Mesothelial cell of epicardium (in vitro differentiated cells): ENCODE measurements at regions not wholly inside any gene's neighbourhood (a gene's known extent, or its start where the extent isn't known, plus 50 kb on each side); places are given as distances from the start of the nearest gene placed in this dataset.

Experiments used
- DNase-seq, 2 experiments: peaks; one replicate each; pipeline ENCODE4 v3.0.0; 2021; ENCODE audit warnings: low spot score in 2 of 2; ENCODE audit not compliant: unreplicated experiment in 2 of 2
- H3K27ac Mint-ChIP-seq: 2 replicates; pipeline ENCODE4 v1.8.0; 2021; ENCODE audit warnings: mixed read lengths
- H3K27me3 Mint-ChIP-seq: 2 replicates; pipeline ENCODE4 v1.8.0; 2021; ENCODE audit warnings: low read depth, mixed read lengths
- H3K36me3 Mint-ChIP-seq: 2 replicates; pipeline ENCODE4 v1.8.0; 2021; ENCODE audit warnings: mixed read lengths
- H3K4me1 Mint-ChIP-seq: 2 replicates; pipeline ENCODE4 v1.8.0; 2021; ENCODE audit warnings: mixed read lengths
- H3K4me3 Mint-ChIP-seq: 2 replicates; pipeline ENCODE4 v1.8.0; 2021; ENCODE audit warnings: mild to moderate bottlenecking, moderate library complexity, mixed read lengths
- H3K9me3 Mint-ChIP-seq: 2 replicates; pipeline ENCODE4 v1.8.0; 2021; ENCODE audit warnings: mixed read lengths
- CTCF ChIP-seq: fragments of 200-600 bp; sonication (generic); IDR thresholded peaks from one replicate; pipeline ENCODE4 v1.5.0; 2021; ENCODE audit warnings: antibody characterized with exemption; ENCODE audit not compliant: unreplicated experiment

- H3K9me3 Mint-ChIP-seq, result peaks cover 3% of the 10 kb centered on the region
Measured at GRCh38 chr2:458425-458815, 170.5 kb upstream of the ALKAL2 start.

GRCh38 chr2:457792-458424 is 170.0 kb upstream of the ALKAL2 start:
- no peak for TF ChIP-seq CTCF
- H3K9me3 Mint-ChIP-seq, result peaks cover 3% of the 10 kb centered on the region
- no peak overlapping the region for H3K27ac Mint-ChIP-seq
- no peak overlapping the region for H3K4me3 Mint-ChIP-seq
- H3K4me1 Mint-ChIP-seq, result peaks cover 4% of the 10 kb centered on the region
- H3K36me3 Mint-ChIP-seq, result no peaks in the 10 kb centered on the region
- H3K27me3 Mint-ChIP-seq, result peaks cover 33% of the 10 kb centered on the region
- no peak for DNase-seq

More at GRCh38 chr2:458425-458815, 170.5 kb upstream of the ALKAL2 start:
- no peak for DNase-seq
- H3K4me3 Mint-ChIP-seq, result no peak overlapping the region
- peaks cover 37% of the 10 kb centered on the region for H3K27me3 Mint-ChIP-seq
- no peak for TF ChIP-seq CTCF
- H3K4me1 Mint-ChIP-seq, result peaks cover 4% of the 10 kb centered on the region
- no peak overlapping the region for H3K27ac Mint-ChIP-seq
- H3K36me3 Mint-ChIP-seq, result no peaks in the 10 kb centered on the region

GRCh38 chr2:457262-457661 is 169.4 kb upstream of the ALKAL2 start:
- DNase-seq, result no peak
- Mint-ChIP-seq H3K27me3 (peaks cover 29% of the 10 kb centered on the region), H3K9me3 (peaks cover 3% of the 10 kb centered on the region), H3K4me1 (peaks cover 4% of the 10 kb centered on the region), H3K36me3 (no peaks in the 10 kb centered on the region), H3K4me3 (no peak overlapping the region), H3K27ac (no peak overlapping the region)
- no peak for TF ChIP-seq CTCF

- Mint-ChIP-seq H3K27me3 (peaks cover 22% of the 10 kb centered on the region), H3K36me3 (no peaks in the 10 kb centered on the region), H3K4me3 (no peak overlapping the region), H3K27ac (no peak overlapping the region), H3K4me1 (peaks cover 2% of the 10 kb centered on the region), H3K9me3 (peaks cover 3% of the 10 kb centered on the region)
- TF ChIP-seq CTCF, result no peak
- no peak for DNase-seq
Measured at GRCh38 chr2:455913-456312, 168.0 kb upstream of the ALKAL2 start.

- no peak overlapping the region for H3K27ac Mint-ChIP-seq
Measured at GRCh38 chr2:455015-455705, 167.3 kb upstream of the ALKAL2 start.

More at GRCh38 chr2:455015-455705, 167.3 kb upstream of the ALKAL2 start:
- peaks cover 17% of the 10 kb centered on the region for H3K27me3 Mint-ChIP-seq
- no peaks in the 10 kb centered on the region for H3K9me3 Mint-ChIP-seq
- peaks cover 2% of the 10 kb centered on the region for H3K4me1 Mint-ChIP-seq
- H3K4me3 Mint-ChIP-seq, result no peak overlapping the region
- DNase-seq, result no peak
- no peak for TF ChIP-seq CTCF
- H3K36me3 Mint-ChIP-seq, result no peaks in the 10 kb centered on the region
